Calu3 (cell line): ENCODE measurements at regions not wholly inside any gene's neighbourhood (a gene's known extent, or its start where the extent isn't known, plus 50 kb on each side); places are given as distances from the start of the nearest gene placed in this dataset.

Experiments used
- BruUV-seq: library from RNA; stranded (reverse); fragments of 400-500 nt; replicated peaks from 2 replicates; lab custom pipeline; 2021; lab: Mats Ljungman, UMichigan
- CTCF ChIA-PET: fragments of 300-600 bp; sonication (Branson Sonifier 250); formaldehyde crosslinking; loops from one replicate; lab custom pipeline; 2022; ENCODE audit warnings: antibody characterized with exemption; lab: Charles Lee
- DNase-seq: peaks from one replicate; pipeline ENCODE4 v3.0.0; 2022
- H3K27ac Mint-ChIP-seq: one replicate; pipeline ENCODE4 v1.8.0; 2022; ENCODE audit warnings: mixed read lengths; ENCODE audit not compliant: unreplicated experiment
- H3K27me3 Mint-ChIP-seq: one replicate; pipeline ENCODE4 v1.8.0; 2022; ENCODE audit warnings: mixed read lengths; ENCODE audit not compliant: unreplicated experiment
- H3K36me3 Mint-ChIP-seq: one replicate; pipeline ENCODE4 v1.8.0; 2022; ENCODE audit warnings: mild to moderate bottlenecking, moderate library complexity, mixed read lengths; ENCODE audit not compliant: insufficient read depth, unreplicated experiment
- H3K4me1 Mint-ChIP-seq: one replicate; pipeline ENCODE4 v1.8.0; 2022; ENCODE audit warnings: mild to moderate bottlenecking, low read depth, mixed read lengths; ENCODE audit not compliant: unreplicated experiment
- H3K4me3 Mint-ChIP-seq: one replicate; pipeline ENCODE4 v1.8.0; 2022; ENCODE audit warnings: mild to moderate bottlenecking, low read depth, moderate library complexity, mixed read lengths; ENCODE audit not compliant: unreplicated experiment
- H3K9me3 Mint-ChIP-seq: one replicate; pipeline ENCODE4 v1.8.0; 2022; ENCODE audit warnings: low read depth, mixed read lengths; ENCODE audit not compliant: unreplicated experiment
- intact Hi-C: fragments of 100-400 bp; cut with micrococcal nuclease; formaldehyde crosslinking; loops from one replicate; pipeline ENCODE4 v1.10.0; 2022; ENCODE audit not compliant: unreplicated experiment
- TF ChIP-seq, protein P1 (sequence below): fragments of 200-600 bp; IDR thresholded peaks from one replicate; pipeline ENCODE4 v1.8.0; 2022; ENCODE audit warnings: antibody characterized with exemption; ENCODE audit not compliant: unreplicated experiment

DNA sequence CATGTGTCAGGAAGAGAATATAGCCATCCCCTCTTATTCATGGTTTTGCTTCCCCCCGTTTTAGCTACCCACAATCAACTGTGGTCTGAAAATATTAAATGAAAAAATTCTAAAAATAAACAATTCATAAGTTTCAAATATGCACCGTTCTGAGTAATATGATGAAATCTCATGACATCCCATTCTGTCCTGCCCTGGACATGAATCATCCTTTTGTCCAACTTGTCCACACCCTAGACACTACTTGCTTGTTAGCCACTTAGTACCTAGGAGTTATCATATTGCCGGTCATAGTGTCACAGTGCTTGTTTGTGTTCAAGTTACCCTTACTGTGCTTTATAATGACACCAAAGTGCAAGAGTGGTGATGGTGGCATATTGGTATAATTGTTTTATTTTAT, 113.5 kb downstream of the CAAP1 start:
- H3K4me3 Mint-ChIP-seq: no peak overlapping the region
- CTCF ChIA-PET: no interaction called here

DNA sequence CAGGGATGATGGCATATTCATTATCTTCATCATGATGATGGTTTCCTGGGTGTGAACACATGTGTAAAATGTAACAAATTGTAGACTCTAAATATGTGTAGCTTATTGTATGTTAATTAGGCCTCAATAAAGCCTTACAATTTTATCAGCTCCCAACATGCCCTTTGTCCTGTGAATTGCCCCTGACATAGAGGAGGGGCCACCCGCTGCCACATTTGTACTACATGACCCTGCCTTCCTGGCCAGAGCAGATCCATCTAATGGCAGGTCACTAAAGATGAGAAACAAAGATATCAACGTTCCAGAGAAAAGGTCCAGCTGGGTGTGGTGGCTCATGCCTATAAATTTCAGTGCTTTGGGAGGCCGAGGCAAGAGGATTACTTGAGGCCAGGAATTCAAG, 117.2 kb downstream of the CAAP1 start:
- H3K36me3 Mint-ChIP-seq: no peaks in the 10 kb centered on the region
- H3K4me3 Mint-ChIP-seq: no peak overlapping the region
- CTCF ChIA-PET: no interaction called here
- no peaks in the 10 kb centered on the region for H3K9me3 Mint-ChIP-seq
- no peak overlapping the region for H3K27ac Mint-ChIP-seq
- TF ChIP-seq, protein P1, sequence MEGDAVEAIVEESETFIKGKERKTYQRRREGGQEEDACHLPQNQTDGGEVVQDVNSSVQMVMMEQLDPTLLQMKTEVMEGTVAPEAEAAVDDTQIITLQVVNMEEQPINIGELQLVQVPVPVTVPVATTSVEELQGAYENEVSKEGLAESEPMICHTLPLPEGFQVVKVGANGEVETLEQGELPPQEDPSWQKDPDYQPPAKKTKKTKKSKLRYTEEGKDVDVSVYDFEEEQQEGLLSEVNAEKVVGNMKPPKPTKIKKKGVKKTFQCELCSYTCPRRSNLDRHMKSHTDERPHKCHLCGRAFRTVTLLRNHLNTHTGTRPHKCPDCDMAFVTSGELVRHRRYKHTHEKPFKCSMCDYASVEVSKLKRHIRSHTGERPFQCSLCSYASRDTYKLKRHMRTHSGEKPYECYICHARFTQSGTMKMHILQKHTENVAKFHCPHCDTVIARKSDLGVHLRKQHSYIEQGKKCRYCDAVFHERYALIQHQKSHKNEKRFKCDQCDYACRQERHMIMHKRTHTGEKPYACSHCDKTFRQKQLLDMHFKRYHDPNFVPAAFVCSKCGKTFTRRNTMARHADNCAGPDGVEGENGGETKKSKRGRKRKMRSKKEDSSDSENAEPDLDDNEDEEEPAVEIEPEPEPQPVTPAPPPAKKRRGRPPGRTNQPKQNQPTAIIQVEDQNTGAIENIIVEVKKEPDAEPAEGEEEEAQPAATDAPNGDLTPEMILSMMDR: no peak
- DNase-seq: no peak
- H3K4me1 Mint-ChIP-seq: no peaks in the 10 kb centered on the region
- no peaks in the 10 kb centered on the region for H3K27me3 Mint-ChIP-seq
- BruUV-seq: no TSS peak
- intact Hi-C loops: no loop called here

More for the DNA sequence above, 113.5 kb downstream of the CAAP1 start:
- intact Hi-C loops: no loop called here
- H3K36me3 Mint-ChIP-seq: no peaks in the 10 kb centered on the region
- H3K4me1 Mint-ChIP-seq: no peaks in the 10 kb centered on the region
- no peaks in the 10 kb centered on the region for H3K27me3 Mint-ChIP-seq
- H3K27ac Mint-ChIP-seq: no peak overlapping the region
- no peak for DNase-seq
- no peaks in the 10 kb centered on the region for H3K9me3 Mint-ChIP-seq
- no TSS peak for BruUV-seq
- TF ChIP-seq, protein P1: no peak

DNA sequence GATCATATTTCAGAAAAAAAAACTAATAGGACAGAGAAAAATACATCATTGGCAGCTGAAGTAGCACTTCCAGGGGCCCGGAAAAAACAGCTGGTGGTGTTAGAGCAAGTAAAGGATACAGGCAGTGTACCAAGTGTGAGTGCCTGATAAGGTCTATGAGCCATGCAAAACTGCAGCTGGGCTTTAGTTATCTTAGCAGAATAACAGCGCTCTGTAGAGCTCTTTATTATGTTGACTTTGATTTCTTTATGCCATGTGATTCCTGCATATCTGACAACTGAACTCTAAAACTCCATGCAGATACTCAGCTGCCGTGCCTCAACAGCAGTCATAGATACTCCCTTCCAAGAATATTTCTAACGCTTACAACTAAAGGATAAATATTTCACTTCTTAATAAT, 119.5 kb downstream of the CAAP1 start:
- TF ChIP-seq, protein P1: no peak
- intact Hi-C loops: no loop called here
- CTCF ChIA-PET: no interaction called here
- no peaks in the 10 kb centered on the region for H3K27me3 Mint-ChIP-seq
- no peak overlapping the region for H3K27ac Mint-ChIP-seq
- H3K4me3 Mint-ChIP-seq: no peak overlapping the region
- no peaks in the 10 kb centered on the region for H3K36me3 Mint-ChIP-seq
- DNase-seq: no peak
- no peaks in the 10 kb centered on the region for H3K4me1 Mint-ChIP-seq
- H3K9me3 Mint-ChIP-seq: no peaks in the 10 kb centered on the region
- BruUV-seq: no TSS peak

DNA sequence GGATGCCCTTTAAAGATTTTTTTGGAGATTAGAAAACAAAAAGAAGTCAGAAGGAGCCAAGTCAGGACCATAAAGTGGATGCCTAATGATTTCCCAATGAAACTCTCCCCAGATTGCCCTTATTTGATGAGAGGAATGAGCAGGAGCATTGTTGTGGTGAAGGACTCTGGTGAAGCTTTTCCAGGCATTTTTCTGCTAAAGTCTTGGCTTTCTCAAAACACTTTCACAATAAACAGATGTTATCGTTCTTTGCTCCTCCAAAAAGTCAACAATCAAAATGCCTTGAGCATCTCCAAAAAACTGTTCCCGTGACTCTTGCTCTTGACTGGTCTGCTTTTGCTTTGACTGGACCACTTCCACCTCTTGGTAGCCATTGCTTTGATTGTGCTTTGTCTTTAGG, 121.8 kb downstream of the CAAP1 start:
- no TSS peak for BruUV-seq
- Mint-ChIP-seq H3K36me3 (no peaks in the 10 kb centered on the region), H3K9me3 (no peaks in the 10 kb centered on the region), H3K27ac (no peak overlapping the region), H3K4me1 (no peaks in the 10 kb centered on the region), H3K27me3 (no peaks in the 10 kb centered on the region), H3K4me3 (no peak overlapping the region)
- intact Hi-C loops: no loop called here
- CTCF ChIA-PET: no interaction called here
- DNase-seq: no peak
- TF ChIP-seq, protein P1: no peak
